GM12878 (cell line): ENCODE measurements at regions not wholly inside any gene's neighbourhood (a gene's known extent, or its start where the extent isn't known, plus 50 kb on each side); places are given as distances from the start of the nearest gene placed in this dataset.

ENCODE experiments used
- ATAC-seq: fragments of 200-7000 bp; cut with Tn5 transposase; 3 replicates; pipeline ENCODE4 v1.9.1; 2020; ENCODE audit warnings: mild to moderate bottlenecking, moderate library complexity
- BruUV-seq: library from RNA; stranded (reverse); fragments of 400-500 nt; replicated peaks from 2 replicates; lab custom pipeline; 2021; lab: Mats Ljungman, UMichigan
- CTCF ChIA-PET: fragments of 300-600 bp; sonication (Branson Sonifier 250); formaldehyde crosslinking; extraction: SDS; loops from one replicate; lab custom pipeline; 2021; ENCODE audit warnings: inconsistent platforms; lab: Yijun Ruan, JAX
- POLR2A ChIA-PET: fragments of 350-600 bp; formaldehyde crosslinking; extraction: SDS; loops from one replicate; lab custom pipeline; 2021; ENCODE audit warnings: inconsistent platforms; lab: Charles Lee
- RAD21 ChIA-PET: fragments of 300-600 bp; sonication (Branson Sonifier 250); formaldehyde crosslinking; loops from one replicate; lab custom pipeline; 2023; ENCODE audit warnings: antibody characterized with exemption; ENCODE audit not compliant: unreplicated experiment; lab: Charles Lee
- SMC1A ChIA-PET: fragments of 300-600 bp; sonication (Branson Sonifier 250); formaldehyde crosslinking; loops from one replicate; lab custom pipeline; 2023; ENCODE audit not compliant: unreplicated experiment, uncharacterized antibody; lab: Charles Lee
- DNase-seq: peaks from one replicate; pipeline ENCODE4 v3.0.0-alpha.2; 2011; ENCODE audit warnings: low read depth, low spot score
- FAIRE-seq: peaks from 3 replicates; lab custom pipeline; 2011; peaks lifted over from hg19 to GRCh38; lab: Jason Lieb, UNC
- H2AFZ ChIP-seq: 2 replicates; pipeline ENCODE4 v1.6.0; 2011; ENCODE audit warnings: low read depth, low read length, control low read depth; ENCODE audit not compliant: control insufficient read depth
- H3K27ac ChIP-seq: 2 replicates; pipeline ENCODE4 v1.5.1; 2011; ENCODE audit warnings: control low read depth; ENCODE audit not compliant: control insufficient read depth, insufficient read depth
- H3K27me3 ChIP-seq, 2 experiments: replicated peaks in 1 of 2; 2 replicates each; pipeline versions ENCODE4 v1.6.0 to v1.6.1; 2011; ENCODE audit warnings: low read length in 1 of 2; ENCODE audit not compliant: control insufficient read depth in 2 of 2, insufficient read depth in 2 of 2
- H3K36me3 ChIP-seq, 2 experiments: 2 replicates each; pipeline ENCODE4 v1.5.1; 2011; ENCODE audit warnings: low read length in 1 of 2; ENCODE audit not compliant: control insufficient read depth in 2 of 2, insufficient read depth in 2 of 2
- H3K4me1 ChIP-seq: 2 replicates; pipeline ENCODE4 v1.6.1; 2011; ENCODE audit warnings: mild to moderate bottlenecking, low read length, moderate library complexity, mixed read lengths; ENCODE audit not compliant: control insufficient read depth, insufficient read depth
- H3K4me2 ChIP-seq: 2 replicates; pipeline ENCODE4 v1.6.0; 2011; ENCODE audit warnings: control low read depth; ENCODE audit not compliant: control insufficient read depth, insufficient read depth
- H3K4me3 ChIP-seq: fragments of 200-600 bp; sonication (generic); 2 replicates; pipeline ENCODE4 v1.5.1; 2016
- H3K79me2 ChIP-seq: 2 replicates; pipeline ENCODE4 v1.6.0; 2011; ENCODE audit warnings: low read length; ENCODE audit not compliant: control insufficient read depth, insufficient read depth
- H3K9ac ChIP-seq: 2 replicates; pipeline ENCODE4 v1.8.0; 2011; ENCODE audit warnings: low read length, control low read depth, mixed read lengths; ENCODE audit not compliant: control insufficient read depth, insufficient read depth
- H3K9me3 ChIP-seq: replicated peaks from 3 replicates; pipeline ENCODE4 v1.5.1; 2011; ENCODE audit warnings: mild to moderate bottlenecking, low read length; ENCODE audit not compliant: control insufficient read depth, insufficient read depth
- H4K20me1 ChIP-seq: 2 replicates; pipeline ENCODE4 v1.6.0; 2011; ENCODE audit not compliant: control insufficient read depth, insufficient read depth
- GABPA ChIP-seq: IDR thresholded peaks from 2 replicates; pipeline ENCODE4 v1.6.1; 2014; ENCODE audit warnings: antibody characterized with exemption, low read depth, mild to moderate bottlenecking, inconsistent platforms
- KLF5 ChIP-seq: fragments of 450-650 bp; IDR thresholded peaks from 2 replicates; pipeline ENCODE4 v1.6.1; 2014; ENCODE audit warnings: mild to moderate bottlenecking; ENCODE audit not compliant: partially characterized antibody
- MEF2B ChIP-seq: fragments of 450-650 bp; IDR thresholded peaks from 2 replicates; pipeline ENCODE4 v1.6.1; 2018; ENCODE audit warnings: mild to moderate bottlenecking, moderate library complexity; ENCODE audit not compliant: partially characterized antibody, poor library complexity, severe bottlenecking
- MYC ChIP-seq: IDR thresholded peaks from 2 replicates; pipeline ENCODE4 v1.6.1; 2011; ENCODE audit warnings: mild to moderate bottlenecking, low read length, moderate library complexity, inconsistent platforms; ENCODE audit not compliant: insufficient read depth, insufficient replicate concordance, insufficient read length, severe bottlenecking
- NR2F1 ChIP-seq: fragments of 450-650 bp; conservative IDR thresholded peaks from 2 replicates; pipeline ENCODE4 v1.6.1; 2017; ENCODE audit warnings: mild to moderate bottlenecking
- SIN3A ChIP-seq: IDR thresholded peaks from 2 replicates; pipeline ENCODE4 v1.6.1; 2012; ENCODE audit warnings: low read depth, low read length, improper control_type of control experiment
- SUZ12 ChIP-seq: fragments of 200-600 bp; sonication (generic); IDR thresholded peaks from one replicate; pipeline ENCODE4 v1.6.1; 2018; ENCODE audit warnings: antibody characterized with exemption, mild to moderate bottlenecking; ENCODE audit not compliant: unreplicated experiment
- TCF7 ChIP-seq: IDR thresholded peaks from 2 replicates; pipeline ENCODE4 v1.6.1; 2014; ENCODE audit warnings: antibody characterized with exemption, borderline replicate concordance
- YY1 ChIP-seq: IDR thresholded peaks from 2 replicates; pipeline ENCODE4 v1.6.1; 2011; ENCODE audit warnings: low read depth, mild to moderate bottlenecking, low read length
- ZNF384 ChIP-seq: IDR thresholded peaks from 2 replicates; pipeline ENCODE4 v1.6.1; 2012; ENCODE audit warnings: low read depth, mild to moderate bottlenecking, low read length, improper control_type of control experiment, borderline replicate concordance
- WGBS: methylation state at CpG from one replicate; pipeline ENCODE4 v1.1.6; 2016; ENCODE audit warnings: low lambda C conversion rate; ENCODE audit not compliant: insufficient replicate concordance, insufficient coverage; ENCODE audit errors: missing lambda C conversion rate; 5-methylcytosine and 5-hydroxymethylcytosine counted together
- in situ Hi-C: fragments of 300-500 bp; cut with MboI; formaldehyde crosslinking; loops from 9 replicates; pipeline ENCODE4 v1.14.3; 2018; ENCODE audit warnings: mixed read lengths
- intact Hi-C: fragments of 100-400 bp; cut with micrococcal nuclease; formaldehyde crosslinking; loops from one replicate; pipeline ENCODE4 v1.14.2; 2022; ENCODE audit not compliant: unreplicated experiment

- FAIRE-seq (no peak), ATAC-seq (no peak), DNase-seq (no peak)
- WGBS = 40% methylated on average over 10 of the region's 10 CpGs
- no peaks in the 10 kb centered on the region for H3K4me1 ChIP-seq
- H2AFZ ChIP-seq = no peak overlapping the region
- ChIA-PET SMC1A (no interaction called here), POLR2A (no interaction called here), CTCF (no interaction called here), RAD21 (no interaction called here)
- no peaks in the 10 kb centered on the region for H3K9me3 ChIP-seq
- no peak overlapping the region for H3K27ac ChIP-seq
- no peaks in the 10 kb centered on the region for H3K27me3 ChIP-seq
- in situ Hi-C loops (no loop called here), intact Hi-C loops (no loop called here)
- H4K20me1 ChIP-seq = no peaks in the 10 kb centered on the region
- H3K79me2 ChIP-seq = no peaks in the 10 kb centered on the region
- no peak overlapping the region for H3K4me3 ChIP-seq
- H3K9ac ChIP-seq = no peak overlapping the region
- no peaks in the 10 kb centered on the region for H3K36me3 ChIP-seq
- TF ChIP-seq SUZ12 (no peak), YY1 (no peak)
- no TSS peak for BruUV-seq
- H3K4me2 ChIP-seq = no peak overlapping the region
Measured at GRCh38 chr6:139654888-139655782, 280.7 kb upstream of the CITED2 start.

DNA sequence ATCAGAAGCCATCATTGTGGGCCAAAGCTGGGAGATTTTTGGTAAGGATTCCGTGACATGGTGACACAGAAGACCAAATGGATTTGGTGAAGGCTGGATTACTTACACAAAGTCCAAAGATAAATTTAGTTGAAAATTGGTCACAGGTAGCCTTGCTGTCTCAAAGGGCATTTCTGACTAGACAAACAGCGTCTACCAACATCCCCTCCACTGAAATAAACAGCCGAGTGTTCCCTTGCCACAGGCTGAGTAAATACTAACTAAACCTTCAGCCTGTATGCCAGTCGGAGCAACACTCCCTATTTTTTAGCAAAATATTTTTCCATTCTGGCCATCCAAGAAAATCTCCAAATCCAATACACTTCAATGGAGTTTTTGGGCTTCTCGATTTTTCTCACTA is 279.9 kb upstream of the CITED2 start:
- SMC1A ChIA-PET = interaction anchor here (2.3 kb wide), 1 partner anchor 25 kb away, joined by 5 read pairs; no protein-coding TSS in a partner anchor
- no peak overlapping the region for H3K4me2 ChIP-seq
- H3K4me1 ChIP-seq = no peaks in the 10 kb centered on the region
- no peaks in the 10 kb centered on the region for H3K36me3 ChIP-seq
- in situ Hi-C loops = no loop called here
- BruUV-seq = no TSS peak
- CTCF ChIA-PET = no interaction called here
- POLR2A ChIA-PET = no interaction called here
- TF ChIP-seq TCF7 (no peak), MYC (no peak), KLF5 (no peak), SIN3A (no peak), ZNF384 (no peak), NR2F1 (no peak), GABPA (no peak), MEF2B (no peak)
- no peaks in the 10 kb centered on the region for H4K20me1 ChIP-seq
- no peak overlapping the region for H3K4me3 ChIP-seq
- H3K79me2 ChIP-seq = no peaks in the 10 kb centered on the region
- WGBS = 62% methylated on average over 5 of the region's 5 CpGs
- RAD21 ChIA-PET = interaction anchor here (1.0 kb wide), 1 partner anchor 9 kb away, joined by 3 read pairs; no protein-coding TSS in a partner anchor
- ATAC-seq = no peak
- FAIRE-seq = no peak
- H3K9me3 ChIP-seq = no peaks in the 10 kb centered on the region
- no peak overlapping the region for H3K27ac ChIP-seq
- H3K27me3 ChIP-seq = no peaks in the 10 kb centered on the region
- no peak overlapping the region for H3K9ac ChIP-seq
- no peak overlapping the region for H2AFZ ChIP-seq
- no peak for DNase-seq
- intact Hi-C loops = no loop called here
